ENCODE measurements at regions not wholly inside any gene's neighbourhood (a gene's known extent, or its start where the extent isn't known, plus 50 kb on each side); places are given as distances from the start of the nearest gene placed in this dataset.
A peak's percentile ranks its signal among the peaks of the same experiment; 100 is the strongest.
"Not testable (repeated sequence)": the region's sequence is repeated elsewhere in the genome, so short reads cannot be mapped to it uniquely, and the experiment has no call there.

- DNase-seq = no peak
Observed at GRCh38 chr2:176781570-176782217, 430.9 kb upstream of the HNRNPA3 start.

DNA sequence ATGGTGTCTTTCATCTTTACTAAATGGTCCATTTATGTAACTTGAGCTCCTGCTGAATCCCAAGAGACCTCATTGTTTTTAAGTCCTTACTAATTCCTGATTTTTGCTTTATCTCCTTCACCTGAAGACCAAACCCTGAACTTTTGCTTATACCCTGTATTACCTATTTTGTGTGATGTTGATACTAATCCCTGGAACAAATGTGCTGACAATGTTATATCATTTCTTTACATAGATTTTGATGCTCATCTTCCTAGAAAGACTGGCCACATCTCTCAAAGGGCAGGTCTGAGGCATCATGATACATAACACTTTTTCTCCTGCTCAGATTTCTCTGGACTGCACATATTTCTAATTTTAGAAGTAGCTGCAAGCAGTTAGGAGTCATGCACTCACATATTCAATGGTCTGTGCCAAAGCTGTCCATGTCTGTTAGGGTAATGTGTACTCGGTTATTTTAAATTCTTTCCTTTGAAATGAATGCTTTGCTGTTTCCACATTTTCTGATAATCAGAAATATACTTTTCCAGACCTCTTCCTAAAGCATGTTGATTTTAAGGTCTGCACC lies 427.9 kb upstream of the HNRNPA3 start:
- DNase-seq = no peak

GRCh38 chr2:176789751-176790150 lies 422.8 kb upstream of the HNRNPA3 start:
- no peak for DNase-seq

- DNase-seq = no peak
Observed at GRCh38 chr2:176790468-176790867, 422.1 kb upstream of the HNRNPA3 start.

DNA sequence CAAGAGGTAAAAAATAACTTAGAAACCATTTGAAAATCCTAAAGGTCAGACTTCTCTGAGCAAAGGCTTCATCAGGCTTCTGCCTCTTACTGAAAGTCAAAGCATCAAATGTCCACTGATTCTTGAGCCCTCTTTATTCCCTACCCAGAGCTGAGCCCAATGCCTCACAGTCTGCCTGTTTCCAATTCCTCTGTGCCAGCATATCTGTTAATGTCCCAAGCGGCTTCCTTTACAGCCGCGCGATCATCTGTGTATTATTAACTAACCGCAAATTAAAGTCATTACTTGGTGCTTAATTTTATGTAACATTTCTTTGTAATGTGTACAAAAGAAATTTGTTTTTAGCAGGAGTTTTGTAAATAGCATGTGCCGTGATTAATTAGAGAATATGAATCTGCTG lies 418.8 kb upstream of the HNRNPA3 start:
- no peak for DNase-seq

GRCh38 chr2:176794392-176794791 lies 418.2 kb upstream of the HNRNPA3 start:
- no peak for DNase-seq

GRCh38 chr2:176795823-176796222 lies 416.8 kb upstream of the HNRNPA3 start:
- DNase-seq = no peak

DNA sequence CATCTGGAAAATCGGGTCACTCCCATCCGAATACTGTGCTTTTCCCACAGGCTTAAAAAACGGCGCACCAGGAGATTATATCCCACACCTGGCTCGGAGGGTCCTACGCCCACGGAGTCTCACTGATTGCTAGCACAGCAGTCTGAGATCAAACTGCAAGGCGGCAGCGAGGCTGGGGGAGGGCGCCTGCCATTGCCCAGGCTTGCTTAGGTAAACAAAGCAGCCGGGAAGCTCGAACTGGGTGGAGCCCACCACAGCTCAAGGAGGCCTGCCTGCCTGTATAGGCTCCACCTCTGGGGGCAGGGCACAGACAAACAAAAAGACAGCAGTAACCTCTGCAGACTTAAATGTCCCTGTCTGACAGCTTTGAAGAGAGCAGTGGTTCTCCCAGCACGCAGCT lies 415.9 kb upstream of the HNRNPA3 start:
- not testable (repeated sequence) for DNase-seq

DNA sequence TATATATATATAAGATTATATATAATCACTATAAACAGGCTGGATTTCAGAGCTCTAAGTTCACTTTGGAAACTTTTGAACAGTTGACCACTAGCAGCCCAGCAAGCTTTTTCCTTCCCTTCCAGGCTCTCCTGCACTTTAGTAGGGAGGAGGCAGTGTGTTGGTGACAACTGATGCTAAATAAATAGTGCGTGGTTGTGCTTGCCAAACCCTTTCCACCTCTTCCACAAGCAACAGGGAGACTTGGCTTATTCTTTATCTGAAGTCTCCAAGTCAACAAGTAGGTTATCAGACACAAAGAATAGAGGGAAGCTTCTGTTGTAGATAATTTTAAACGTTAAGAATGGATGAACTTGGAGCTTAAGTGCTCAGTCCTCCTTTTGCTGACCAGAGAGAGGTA lies 408.2 kb upstream of the HNRNPA3 start:
- DNase-seq = no peak

DNA sequence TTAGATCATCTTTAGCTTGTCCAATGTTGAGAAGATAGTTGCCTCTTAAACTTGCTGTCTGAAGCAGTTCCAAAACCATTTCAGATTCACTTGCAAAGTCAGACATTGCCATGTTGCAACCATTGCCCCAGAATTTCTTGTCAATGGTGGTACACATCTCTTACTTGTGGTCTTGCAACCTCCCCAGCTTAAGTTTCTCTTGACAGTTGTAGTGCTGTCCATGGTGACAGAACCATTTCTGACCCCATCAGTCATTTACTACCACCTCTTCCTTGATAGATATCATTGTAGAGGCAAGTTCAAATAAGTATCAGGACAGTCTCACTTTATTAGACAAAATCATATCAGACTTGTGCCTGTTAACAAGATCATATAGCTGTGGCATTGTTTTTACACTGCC lies 407.2 kb upstream of the HNRNPA3 start:
- DNase-seq = no peak

DNA sequence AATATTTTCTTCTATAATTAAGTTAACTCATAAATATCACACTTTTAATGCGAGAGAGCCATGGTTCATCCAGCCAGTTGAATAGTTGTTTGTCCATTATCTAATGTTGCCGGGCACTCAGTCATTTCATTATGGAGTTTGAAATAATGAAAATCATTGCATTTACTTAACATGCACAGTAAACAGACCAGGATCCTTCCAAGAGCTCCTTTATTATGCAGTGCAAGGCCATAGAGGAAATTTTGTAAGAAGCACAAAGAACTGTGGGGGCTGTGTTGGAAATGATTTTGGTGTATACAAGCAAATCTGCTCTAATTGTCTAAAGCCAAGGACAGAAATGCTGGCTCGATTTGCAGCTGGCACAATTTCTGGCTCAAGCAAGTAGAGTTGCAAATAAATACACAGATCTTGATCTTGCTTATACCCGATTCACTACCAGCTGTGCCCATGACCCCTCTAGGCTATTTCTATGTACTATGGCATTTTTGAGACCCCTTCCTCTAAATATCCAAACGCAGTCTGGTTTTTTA lies 400.3 kb upstream of the HNRNPA3 start:
- DNase-seq = no peak

- DNase-seq = no peak
Observed at GRCh38 chr2:176813156-176813555, 399.4 kb upstream of the HNRNPA3 start.

DNA sequence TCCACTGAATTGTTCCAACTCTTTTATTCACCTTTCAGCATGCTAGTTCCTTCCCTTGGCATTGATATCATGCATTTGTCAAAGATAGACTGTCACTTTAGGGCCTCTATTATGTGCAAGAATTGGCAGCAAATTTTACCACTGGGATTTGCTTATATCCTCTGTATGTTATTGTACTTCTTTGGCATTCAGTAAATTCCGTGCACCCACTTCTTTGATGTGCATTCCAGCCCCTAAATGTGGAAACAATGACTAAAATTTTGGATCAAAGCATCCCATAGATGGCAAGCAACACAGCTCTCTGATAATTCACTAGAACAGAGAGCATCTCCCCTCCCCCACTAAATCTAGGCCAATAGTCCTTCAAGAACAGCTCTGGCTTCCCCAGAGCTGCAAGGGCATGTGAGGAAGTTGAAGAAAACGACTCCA lies 399.0 kb upstream of the HNRNPA3 start:
- no peak for DNase-seq

DNA sequence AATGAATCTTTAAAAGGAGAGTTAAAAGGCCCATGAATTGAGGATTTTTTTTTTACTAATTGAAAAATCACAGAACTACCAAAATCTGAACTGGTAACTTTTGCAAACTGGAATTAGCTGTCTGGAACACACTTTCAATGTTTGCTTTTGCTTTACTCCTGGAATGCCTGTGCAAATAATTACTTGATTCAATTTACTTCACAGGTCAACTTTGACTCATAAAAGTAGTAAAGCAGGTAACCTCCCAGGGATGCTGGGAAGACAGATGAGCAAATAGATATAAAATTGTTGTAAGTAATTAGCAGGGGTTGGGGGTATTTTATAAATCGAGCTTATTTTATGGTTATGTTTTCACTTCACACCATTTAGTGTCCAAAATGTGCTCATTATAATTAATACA lies 398.3 kb upstream of the HNRNPA3 start:
- DNase-seq = no peak

- DNase-seq = peak in 1 of 2 experiments; percentile 67
Observed at GRCh38 chr2:176814740-176815367, 397.7 kb upstream of the HNRNPA3 start.

GRCh38 chr2:176817061-176817565 lies 395.5 kb upstream of the HNRNPA3 start:
- DNase-seq = peak in 1 of 2 experiments; percentile 3

- DNase-seq = no peak
Observed at GRCh38 chr2:176818076-176818475, 394.5 kb upstream of the HNRNPA3 start.

DNA sequence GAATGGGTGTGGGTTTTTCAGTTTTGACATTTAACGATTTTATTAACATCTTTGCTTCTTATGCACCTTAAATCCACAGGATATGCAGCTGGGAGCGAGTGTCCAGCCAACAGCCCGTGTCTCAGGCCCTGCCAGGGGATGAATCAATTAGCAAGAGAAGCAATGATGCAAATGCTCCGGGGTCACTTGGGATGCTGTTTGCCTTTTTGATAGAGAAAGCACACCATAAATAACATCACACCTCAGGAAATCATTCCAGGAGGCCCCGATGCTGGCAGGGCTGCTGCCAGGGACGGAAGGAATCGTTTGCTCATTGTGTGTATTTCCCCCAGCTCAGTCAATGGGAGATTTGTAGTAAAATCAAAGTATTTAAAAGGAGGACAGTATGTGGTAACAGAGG lies 394.0 kb upstream of the HNRNPA3 start:
- no peak for DNase-seq

- no peak for DNase-seq
Observed at GRCh38 chr2:176819306-176819705, 393.3 kb upstream of the HNRNPA3 start.

- no peak for DNase-seq
Observed at GRCh38 chr2:176820371-176820932, 392.1 kb upstream of the HNRNPA3 start.

DNA sequence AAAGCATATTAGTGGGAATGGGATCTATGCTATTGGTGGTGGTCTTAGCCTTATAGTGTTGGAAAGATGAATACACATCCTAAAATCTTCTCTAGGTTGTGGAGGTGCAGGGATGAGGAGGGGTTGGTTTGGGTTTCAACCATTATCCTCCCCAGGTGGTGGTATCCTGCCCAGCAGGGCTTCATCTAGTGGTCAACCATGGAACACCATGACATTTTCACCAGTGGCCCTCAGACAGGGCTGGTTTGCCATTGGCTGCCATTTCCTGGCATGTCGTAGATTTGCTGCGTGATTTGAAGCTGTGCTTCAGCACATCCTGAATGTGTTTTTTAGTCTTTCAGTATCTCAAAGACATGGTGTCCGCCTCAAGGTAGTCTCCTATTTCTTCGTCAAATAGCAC lies 391.2 kb upstream of the HNRNPA3 start:
- no peak for DNase-seq

DNA sequence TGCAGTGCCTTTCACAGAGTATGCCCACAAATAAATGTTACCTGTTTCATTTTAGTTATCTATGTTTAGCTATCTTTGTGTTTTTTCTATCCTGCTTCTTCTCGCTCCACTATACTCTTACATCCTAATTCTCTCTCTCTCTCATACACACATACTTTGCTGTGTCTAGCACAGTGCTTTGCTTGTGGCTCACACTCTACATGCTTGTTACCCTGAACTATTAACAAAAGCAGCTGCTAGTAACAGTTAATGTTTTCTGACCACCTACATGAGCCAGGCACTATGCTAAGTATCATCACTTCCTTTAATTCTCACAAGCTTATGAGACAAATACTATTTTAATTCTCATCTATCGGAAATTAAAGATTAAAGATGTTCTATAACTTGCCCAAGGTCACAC lies 390.5 kb upstream of the HNRNPA3 start:
- DNase-seq = no peak

DNA sequence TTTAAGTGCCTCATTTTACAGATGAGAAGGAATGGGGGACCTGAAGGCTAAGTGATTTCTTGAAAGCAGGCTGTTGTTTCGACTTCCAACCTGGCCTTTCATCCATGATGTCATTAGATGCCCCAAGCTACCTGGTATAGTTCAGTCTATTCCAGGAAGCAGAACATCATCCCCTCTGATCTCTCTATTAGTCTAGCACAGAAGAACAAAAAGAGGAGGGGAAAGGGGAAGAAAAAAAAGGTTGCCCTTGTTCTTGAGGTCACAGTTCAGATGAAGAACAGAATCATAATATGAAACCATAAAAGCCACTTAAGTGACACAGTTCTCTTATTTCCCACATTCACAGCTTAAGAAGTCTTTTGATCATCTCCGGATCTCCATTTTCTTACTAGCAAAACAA lies 386.2 kb upstream of the HNRNPA3 start:
- no peak for DNase-seq
